Thyroid gland (tissue), 4 donors: ENCODE measurements at regions not wholly inside any gene's neighbourhood (a gene's known extent, or its start where the extent isn't known, plus 50 kb on each side); places are given as distances from the start of the nearest gene placed in this dataset.
"Not testable (repeated sequence)": the region's sequence is repeated elsewhere in the genome, so short reads cannot be mapped to it uniquely, and the experiment has no call there.

ENCODE experiments used
- POLR2A ChIP-seq, 2 donors: fragments of 450-650 bp; IDR thresholded peaks; one replicate each; pipeline ENCODE4 v1.6.1; 2017; ENCODE audit warnings: antibody characterized with exemption in 2 of 2, mild to moderate bottlenecking in 2 of 2, moderate library complexity in 1 of 2
- TF ChIP-seq, protein P1 (sequence below), 6 experiments: fragments of 200-600 bp in 3 of 6; fragments of 450-650 bp in 3 of 6; sonication (generic) in 3 of 6; IDR thresholded peaks; one replicate each; pipeline ENCODE4 v1.5.1; 2016 to 2019; ENCODE audit warnings: antibody characterized with exemption in 6 of 6, mild to moderate bottlenecking in 2 of 6, inconsistent platforms in 1 of 6, moderate library complexity in 1 of 6

DNA sequence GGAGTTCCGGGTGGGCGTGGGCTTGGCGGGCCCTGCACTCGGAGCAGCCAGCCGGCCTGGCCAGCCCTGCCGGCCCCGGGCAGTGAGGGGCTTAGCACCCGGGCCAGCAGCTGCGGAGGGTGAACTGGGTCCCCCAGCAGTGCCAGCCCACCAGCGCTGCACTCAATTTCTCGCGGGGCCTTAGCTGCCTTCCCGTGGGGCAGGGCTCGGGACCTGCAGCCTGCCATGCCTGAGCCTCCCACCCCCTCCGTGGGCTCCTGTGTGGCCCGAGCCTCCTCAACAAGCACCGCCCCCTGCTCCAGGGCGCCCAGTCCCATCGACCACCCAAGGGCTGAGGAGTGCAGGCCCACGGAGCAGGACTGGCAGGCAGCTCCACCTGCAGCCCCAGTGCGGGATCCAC is 362.5 kb downstream of the TMEM167A start:
- TF ChIP-seq, protein P1, sequence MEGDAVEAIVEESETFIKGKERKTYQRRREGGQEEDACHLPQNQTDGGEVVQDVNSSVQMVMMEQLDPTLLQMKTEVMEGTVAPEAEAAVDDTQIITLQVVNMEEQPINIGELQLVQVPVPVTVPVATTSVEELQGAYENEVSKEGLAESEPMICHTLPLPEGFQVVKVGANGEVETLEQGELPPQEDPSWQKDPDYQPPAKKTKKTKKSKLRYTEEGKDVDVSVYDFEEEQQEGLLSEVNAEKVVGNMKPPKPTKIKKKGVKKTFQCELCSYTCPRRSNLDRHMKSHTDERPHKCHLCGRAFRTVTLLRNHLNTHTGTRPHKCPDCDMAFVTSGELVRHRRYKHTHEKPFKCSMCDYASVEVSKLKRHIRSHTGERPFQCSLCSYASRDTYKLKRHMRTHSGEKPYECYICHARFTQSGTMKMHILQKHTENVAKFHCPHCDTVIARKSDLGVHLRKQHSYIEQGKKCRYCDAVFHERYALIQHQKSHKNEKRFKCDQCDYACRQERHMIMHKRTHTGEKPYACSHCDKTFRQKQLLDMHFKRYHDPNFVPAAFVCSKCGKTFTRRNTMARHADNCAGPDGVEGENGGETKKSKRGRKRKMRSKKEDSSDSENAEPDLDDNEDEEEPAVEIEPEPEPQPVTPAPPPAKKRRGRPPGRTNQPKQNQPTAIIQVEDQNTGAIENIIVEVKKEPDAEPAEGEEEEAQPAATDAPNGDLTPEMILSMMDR (IDR thresholded peaks at IDR 0.05): not testable (repeated sequence)
- TF ChIP-seq POLR2A (IDR thresholded peaks at IDR 0.05): not testable (repeated sequence)
